CD4-positive, alpha-beta T cell (primary cell): ENCODE measurements at regions not wholly inside any gene's neighbourhood (a gene's known extent, or its start where the extent isn't known, plus 50 kb on each side); places are given as distances from the start of the nearest gene placed in this dataset.

ENCODE experiments used
- ATAC-seq: fragments of 200-7000 bp; cut with Tn5 transposase; one replicate; pipeline ENCODE4 v1.10.0; 2022; ENCODE audit warnings: mild to moderate bottlenecking; ENCODE audit not compliant: poor library complexity
- CTCF ChIA-PET: fragments of 350-600 bp; sonication (Branson Sonifier 250); formaldehyde crosslinking; loops from one replicate; lab custom pipeline; 2021; ENCODE audit warnings: antibody characterized with exemption, inconsistent platforms; lab: Charles Lee
- POLR2A ChIA-PET: fragments of 350-600 bp; sonication (Branson Sonifier 250); formaldehyde crosslinking; loops from one replicate; lab custom pipeline; 2021; ENCODE audit warnings: antibody characterized with exemption, inconsistent platforms; lab: Charles Lee
- DNase-seq, 14 experiments: peaks; one replicate each; pipeline ENCODE4 v3.0.0-alpha.2; 2013 to 2020; ENCODE audit warnings: mixed read lengths in 2 of 14
- H3K27ac ChIP-seq, 2 donors: one replicate each; pipeline versions ENCODE4 v1.5.1 to v1.7.0; 2013; ENCODE audit warnings: low read length in 2 of 2, low read depth in 1 of 2, mild to moderate bottlenecking in 1 of 2
- H3K27me3 ChIP-seq, 2 experiments: 1 replicate in 1 of 2; 2 replicates in 1 of 2; pipeline versions ENCODE4 v1.6.1 to v1.7.0; 2013; ENCODE audit warnings: low read length in 2 of 2, control low read depth in 1 of 2, mild to moderate bottlenecking in 1 of 2, moderate library complexity in 1 of 2; ENCODE audit not compliant: insufficient read depth in 2 of 2, control insufficient read depth in 1 of 2
- H3K36me3 ChIP-seq: one replicate; pipeline ENCODE4 v1.6.1; 2013; ENCODE audit warnings: low read length, control low read depth; ENCODE audit not compliant: insufficient read depth
- H3K4me1 ChIP-seq: one replicate; pipeline ENCODE4 v1.6.1; 2013; ENCODE audit warnings: low read length, control low read depth; ENCODE audit not compliant: insufficient read depth
- H3K4me3 ChIP-seq: one replicate; pipeline ENCODE4 v1.5.1; 2013; ENCODE audit warnings: mild to moderate bottlenecking, low read length, moderate library complexity
- H3K9me3 ChIP-seq, 2 experiments: 1 replicate in 1 of 2; 2 replicates in 1 of 2; pipeline versions ENCODE4 v1.6.1 to v1.7.0; 2013; ENCODE audit warnings: low read length in 2 of 2, mild to moderate bottlenecking in 2 of 2, control low read depth in 1 of 2, moderate library complexity in 1 of 2; ENCODE audit not compliant: control insufficient read depth in 1 of 2, insufficient read depth in 1 of 2
- H3K27ac Mint-ChIP-seq: one replicate; pipeline ENCODE4 v1.8.0; 2020; ENCODE audit warnings: mixed read lengths
- H3K27me3 Mint-ChIP-seq: one replicate; pipeline ENCODE4 v1.8.0; 2021; ENCODE audit warnings: mixed read lengths
- H3K36me3 Mint-ChIP-seq: one replicate; pipeline ENCODE4 v1.8.0; 2021; ENCODE audit warnings: low read depth, mixed read lengths
- H3K4me1 Mint-ChIP-seq: one replicate; pipeline ENCODE4 v1.8.0; 2021; ENCODE audit warnings: low read depth, mixed read lengths
- H3K4me3 Mint-ChIP-seq: one replicate; pipeline ENCODE4 v1.8.0; 2020; ENCODE audit warnings: mild to moderate bottlenecking, mixed read lengths
- H3K9me3 Mint-ChIP-seq: one replicate; pipeline ENCODE4 v1.8.0; 2020; ENCODE audit warnings: mixed read lengths
- intact Hi-C, 2 experiments: fragments of 100-400 bp; cut with DNase I in 1 of 2; cut with micrococcal nuclease in 1 of 2; formaldehyde crosslinking; loops; one replicate each; pipeline versions ENCODE4 v1.15.1 to v1.9.0; 2023 to 2025; cut with DNase I, micrococcal nuclease
- TF ChIP-seq, protein P1 (sequence below): fragments of 200-600 bp; IDR thresholded peaks from one replicate; pipeline ENCODE4 v1.8.0; 2022; ENCODE audit warnings: antibody characterized with exemption, mild to moderate bottlenecking

GRCh38 chr6:91761621-91762020 lies 1174.7 kb upstream of the MAP3K7 start:
- no peaks in the 10 kb centered on the region for H3K27me3 Mint-ChIP-seq
- no peak overlapping the region for H3K27ac Mint-ChIP-seq
- CTCF ChIA-PET: no interaction called here
- intact Hi-C loops: no loop called here
- Histone ChIP-seq H3K4me3 (no peak overlapping the region), H3K27me3 (no peaks in the 10 kb centered on the region), H3K4me1 (no peaks in the 10 kb centered on the region), H3K27ac (no peak overlapping the region), H3K9me3 (no peaks in the 10 kb centered on the region), H3K36me3 (no peaks in the 10 kb centered on the region)
- H3K9me3 Mint-ChIP-seq: peaks cover 9% of the 10 kb centered on the region
- POLR2A ChIA-PET: no interaction called here
- DNase-seq (no peak), ATAC-seq (no peak)
- TF ChIP-seq, protein P1, sequence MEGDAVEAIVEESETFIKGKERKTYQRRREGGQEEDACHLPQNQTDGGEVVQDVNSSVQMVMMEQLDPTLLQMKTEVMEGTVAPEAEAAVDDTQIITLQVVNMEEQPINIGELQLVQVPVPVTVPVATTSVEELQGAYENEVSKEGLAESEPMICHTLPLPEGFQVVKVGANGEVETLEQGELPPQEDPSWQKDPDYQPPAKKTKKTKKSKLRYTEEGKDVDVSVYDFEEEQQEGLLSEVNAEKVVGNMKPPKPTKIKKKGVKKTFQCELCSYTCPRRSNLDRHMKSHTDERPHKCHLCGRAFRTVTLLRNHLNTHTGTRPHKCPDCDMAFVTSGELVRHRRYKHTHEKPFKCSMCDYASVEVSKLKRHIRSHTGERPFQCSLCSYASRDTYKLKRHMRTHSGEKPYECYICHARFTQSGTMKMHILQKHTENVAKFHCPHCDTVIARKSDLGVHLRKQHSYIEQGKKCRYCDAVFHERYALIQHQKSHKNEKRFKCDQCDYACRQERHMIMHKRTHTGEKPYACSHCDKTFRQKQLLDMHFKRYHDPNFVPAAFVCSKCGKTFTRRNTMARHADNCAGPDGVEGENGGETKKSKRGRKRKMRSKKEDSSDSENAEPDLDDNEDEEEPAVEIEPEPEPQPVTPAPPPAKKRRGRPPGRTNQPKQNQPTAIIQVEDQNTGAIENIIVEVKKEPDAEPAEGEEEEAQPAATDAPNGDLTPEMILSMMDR: no peak
- H3K36me3 Mint-ChIP-seq: no peaks in the 10 kb centered on the region
- H3K4me3 Mint-ChIP-seq: no peak overlapping the region
- no peaks in the 10 kb centered on the region for H3K4me1 Mint-ChIP-seq

- Mint-ChIP-seq H3K27ac (no peak overlapping the region), H3K4me3 (no peak overlapping the region), H3K4me1 (no peaks in the 10 kb centered on the region), H3K9me3 (no peaks in the 10 kb centered on the region), H3K27me3 (no peaks in the 10 kb centered on the region), H3K36me3 (no peaks in the 10 kb centered on the region)
- Histone ChIP-seq H3K36me3 (no peaks in the 10 kb centered on the region), H3K27ac (no peak overlapping the region), H3K4me1 (no peaks in the 10 kb centered on the region), H3K9me3 (no peaks in the 10 kb centered on the region), H3K4me3 (no peak overlapping the region), H3K27me3 (no peaks in the 10 kb centered on the region)
- ChIA-PET CTCF (no interaction called here), POLR2A (no interaction called here)
- DNase-seq (no peak), ATAC-seq (no peak)
- TF ChIP-seq, protein P1: no peak
- intact Hi-C loops: no loop called here
Measured at GRCh38 chr6:91754691-91755090, 1167.8 kb upstream of the MAP3K7 start.

DNA sequence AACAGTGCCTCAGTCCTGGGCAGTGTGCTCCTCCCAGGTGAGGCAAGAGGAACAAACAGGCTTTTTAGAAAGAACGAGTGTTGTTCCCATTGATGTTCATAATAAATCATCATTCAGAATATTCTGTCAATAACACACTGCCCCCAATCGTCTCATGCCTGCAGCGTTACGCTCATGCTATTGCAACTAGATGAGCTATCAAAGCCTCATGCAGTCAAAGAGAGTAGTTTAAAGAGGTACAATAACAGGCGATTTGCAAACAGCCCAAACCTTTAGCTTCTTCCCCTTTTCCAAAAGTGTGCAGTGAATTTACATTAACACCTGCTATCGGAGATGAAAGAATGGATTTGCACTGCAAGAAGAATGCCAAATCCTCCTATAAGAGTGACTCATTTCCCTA lies 1164.7 kb upstream of the MAP3K7 start:
- TF ChIP-seq, protein P1: no peak
- no peak overlapping the region for H3K27ac ChIP-seq
- no peak overlapping the region for H3K4me3 ChIP-seq
- H3K36me3 Mint-ChIP-seq: no peaks in the 10 kb centered on the region
- ATAC-seq (no peak), DNase-seq (no peak)
- no peaks in the 10 kb centered on the region for H3K4me1 ChIP-seq
- no peaks in the 10 kb centered on the region for H3K9me3 Mint-ChIP-seq
- H3K36me3 ChIP-seq: no peaks in the 10 kb centered on the region
- ChIA-PET CTCF (no interaction called here), POLR2A (no interaction called here)
- no peak overlapping the region for H3K27ac Mint-ChIP-seq
- H3K27me3 ChIP-seq: no peaks in the 10 kb centered on the region
- H3K27me3 Mint-ChIP-seq: no peaks in the 10 kb centered on the region
- H3K4me1 Mint-ChIP-seq: no peaks in the 10 kb centered on the region
- no peak overlapping the region for H3K4me3 Mint-ChIP-seq
- peaks cover 0 to 7% of the 10 kb centered on the region in 2 experiments for H3K9me3 ChIP-seq
- intact Hi-C loops: no loop called here
